ENCODE measurements at regions not wholly inside any gene's neighbourhood (a gene's known extent, or its start where the extent isn't known, plus 50 kb on each side); places are given as distances from the start of the nearest gene placed in this dataset.

DNA sequence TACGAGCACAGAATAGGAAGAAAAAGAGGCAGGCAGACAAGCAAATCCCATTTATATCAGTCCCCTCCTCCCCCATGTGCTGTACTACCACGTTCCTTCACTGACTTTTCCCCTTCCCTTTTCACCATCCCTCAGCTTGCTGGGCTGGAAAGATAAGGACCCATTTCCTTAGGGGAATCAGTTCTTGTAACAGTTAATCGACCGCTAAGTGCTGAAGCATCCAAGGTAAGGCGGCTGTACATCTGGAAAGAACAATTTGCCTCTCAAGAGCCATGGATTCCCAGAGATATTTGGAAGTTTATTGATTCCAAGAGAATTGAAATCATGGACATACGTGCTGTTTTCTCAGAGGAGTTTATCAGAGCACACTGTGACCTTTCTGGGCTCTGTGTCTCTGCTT, 1688.0 kb downstream of the STIM2 start:
- no peak for DNase-seq

DNA sequence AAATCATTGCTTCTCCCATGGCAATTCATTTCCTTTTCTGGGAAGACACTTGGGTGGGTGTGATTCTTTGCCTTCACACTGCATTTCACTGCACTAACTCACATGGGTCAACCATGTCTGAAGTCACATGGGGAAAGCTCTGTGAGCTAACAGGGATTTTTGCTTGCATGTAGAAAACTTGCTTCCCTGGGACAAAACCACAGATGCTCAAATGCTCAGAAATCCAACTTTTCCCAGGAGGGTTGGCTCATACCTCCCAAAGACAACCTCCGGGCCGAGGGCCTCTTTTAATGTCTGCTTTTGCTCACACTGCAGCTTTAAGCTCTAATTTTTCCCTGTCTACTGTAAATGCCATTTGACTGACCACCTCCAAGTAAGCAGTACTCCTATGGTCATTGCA, 1695.2 kb downstream of the STIM2 start:
- DNase-seq: no peak

DNA sequence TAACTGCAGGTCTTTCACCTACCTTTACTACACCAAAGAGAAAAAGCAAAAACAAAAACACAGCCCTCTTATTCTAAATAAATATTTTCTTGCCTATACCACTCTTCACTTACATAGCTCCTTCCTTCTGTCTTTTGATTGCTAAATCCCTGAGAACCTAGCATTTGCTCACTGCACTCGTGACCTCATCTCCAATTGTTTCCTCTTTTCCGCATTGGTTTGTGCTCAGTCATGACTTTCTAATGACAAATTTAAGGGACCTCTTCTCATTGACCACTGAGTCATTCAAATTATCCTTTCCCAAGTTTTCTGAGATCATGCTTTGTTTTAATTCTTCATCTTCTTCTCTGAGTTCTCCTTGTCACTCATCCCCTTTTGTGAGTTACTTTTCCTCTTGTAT, 1697.1 kb downstream of the STIM2 start:
- no peak for DNase-seq

DNA sequence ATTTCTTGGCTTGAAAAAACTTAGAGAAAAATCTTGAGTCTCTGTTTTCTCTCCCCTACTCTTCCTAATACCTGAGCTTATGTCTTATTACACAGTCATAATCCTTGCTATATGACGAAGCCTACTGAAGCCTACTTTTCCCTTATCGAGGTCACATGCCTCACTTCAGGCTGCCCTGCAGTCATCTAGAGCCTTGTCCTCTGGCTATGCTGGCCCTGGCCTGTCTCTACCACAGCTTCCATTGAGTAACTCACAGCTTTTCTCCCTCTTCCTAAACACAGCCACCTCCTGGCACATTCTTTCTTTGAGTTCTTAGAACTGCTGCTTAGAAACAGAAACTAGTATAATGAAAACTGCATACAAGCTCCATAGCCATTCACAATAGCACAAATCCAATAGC, 1698.3 kb downstream of the STIM2 start:
- no peak for DNase-seq

DNA sequence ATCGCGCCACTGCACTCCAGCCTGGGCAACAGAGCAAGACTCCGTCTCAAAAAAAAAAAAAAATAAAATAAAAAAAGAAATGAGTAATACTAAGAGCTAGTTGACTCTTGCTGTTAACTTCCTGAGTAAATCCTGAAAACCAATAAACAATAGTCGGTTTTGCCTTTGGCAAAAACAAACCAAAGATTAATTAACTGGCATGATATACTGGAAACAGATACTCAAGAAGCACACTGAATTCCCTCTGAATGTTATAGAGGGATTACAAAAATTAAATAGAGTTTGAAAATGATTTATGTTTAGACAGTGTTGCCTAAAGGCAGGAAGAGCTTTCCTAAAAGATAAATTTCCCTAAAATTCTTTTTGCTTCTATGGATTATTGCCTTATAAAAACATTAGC, 1702.3 kb downstream of the STIM2 start:
- no peak for DNase-seq

DNA sequence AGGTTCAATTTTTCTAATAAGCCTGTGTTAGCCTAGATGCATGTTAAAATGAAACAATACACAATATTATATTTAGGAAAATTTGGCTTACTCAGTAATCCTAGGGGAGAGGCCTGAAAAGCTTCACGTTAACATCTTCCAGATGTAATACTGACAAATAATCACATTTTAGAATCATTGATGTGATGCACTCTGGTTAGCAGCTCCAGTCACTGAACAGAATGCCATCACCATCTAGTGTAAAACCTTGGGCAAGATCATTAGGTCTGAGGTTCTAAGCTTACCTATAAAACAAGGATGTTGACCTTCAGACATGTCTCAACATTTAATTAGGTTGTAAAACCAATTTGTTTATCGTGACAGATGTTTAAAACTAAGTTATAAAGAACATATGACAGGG, 1704.8 kb downstream of the STIM2 start:
- no peak for DNase-seq

DNA sequence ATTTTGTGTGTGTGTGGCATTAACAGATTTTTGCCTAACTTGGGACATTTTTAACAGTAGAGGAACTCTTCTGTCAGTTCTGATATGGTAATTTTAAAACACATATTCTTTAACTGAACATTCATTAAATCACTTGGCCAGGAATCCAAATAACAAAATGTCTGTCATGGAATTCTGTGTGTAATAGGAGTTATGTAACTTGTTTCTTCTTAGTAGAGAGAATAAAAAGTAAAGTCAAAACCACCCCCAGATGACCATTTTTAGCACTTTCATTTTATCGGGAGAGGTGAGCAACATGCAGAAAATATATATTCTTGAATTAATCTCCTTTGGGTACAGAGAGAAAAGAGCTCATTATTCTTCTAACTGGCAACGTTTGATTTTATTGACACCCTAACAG, 1740.3 kb downstream of the STIM2 start:
- no peak for DNase-seq

DNA sequence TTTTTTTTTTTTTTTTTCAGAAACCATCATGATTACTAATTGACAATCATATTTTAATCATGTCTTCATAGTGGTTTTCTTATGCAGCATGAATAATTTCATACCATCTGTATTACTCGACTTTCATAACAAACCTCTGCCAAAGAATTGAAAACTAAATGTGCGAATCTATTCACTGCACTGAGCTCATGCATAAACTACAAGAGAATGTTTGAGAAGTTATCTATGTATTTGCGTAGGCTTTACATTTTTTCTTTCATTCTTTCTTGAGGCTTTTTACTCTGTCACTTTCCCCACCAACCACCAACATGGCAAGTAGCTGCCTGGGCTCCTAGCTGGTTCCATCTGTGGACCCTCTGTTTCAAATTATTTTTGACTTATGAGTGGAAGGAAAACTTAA, 1761.0 kb downstream of the STIM2 start:
- DNase-seq: no peak

DNA sequence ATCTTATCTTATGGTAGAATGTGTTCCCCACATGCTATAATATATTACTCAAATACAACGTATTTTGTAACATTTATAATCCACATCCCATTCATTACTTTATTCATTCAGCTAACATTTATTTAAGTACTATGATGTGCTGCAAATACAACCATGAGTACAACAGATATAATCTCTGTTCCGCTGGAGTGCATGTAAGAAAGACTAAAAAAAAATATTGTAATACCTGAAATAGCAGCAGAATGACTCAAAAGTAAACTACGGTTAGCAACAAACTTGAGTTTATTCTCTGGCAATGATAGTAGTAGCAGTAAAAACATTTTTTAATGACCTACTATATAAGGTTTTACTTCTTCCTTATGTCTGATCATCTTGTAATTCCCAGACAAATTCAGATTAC, 1776.3 kb downstream of the STIM2 start:
- DNase-seq: no peak

DNA sequence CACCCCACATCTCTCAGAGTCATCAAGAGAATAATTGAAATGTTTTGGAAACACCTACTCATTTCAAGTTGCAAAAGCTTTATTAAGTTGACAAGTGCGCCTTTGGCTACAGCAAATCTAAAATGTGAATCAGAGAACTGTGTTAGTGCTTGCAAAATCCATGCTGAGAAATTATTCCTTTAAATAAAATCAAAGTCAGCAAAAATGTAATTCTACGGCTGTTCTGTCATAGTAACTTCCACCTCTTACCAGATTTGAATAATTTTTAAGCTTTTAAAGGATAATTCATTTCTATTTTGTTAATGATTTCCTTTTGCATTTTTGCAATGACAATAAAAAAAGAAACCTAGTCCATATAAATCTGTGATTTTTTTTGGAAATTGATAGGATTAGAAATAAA, 1779.1 kb downstream of the STIM2 start:
- no peak for DNase-seq

DNA sequence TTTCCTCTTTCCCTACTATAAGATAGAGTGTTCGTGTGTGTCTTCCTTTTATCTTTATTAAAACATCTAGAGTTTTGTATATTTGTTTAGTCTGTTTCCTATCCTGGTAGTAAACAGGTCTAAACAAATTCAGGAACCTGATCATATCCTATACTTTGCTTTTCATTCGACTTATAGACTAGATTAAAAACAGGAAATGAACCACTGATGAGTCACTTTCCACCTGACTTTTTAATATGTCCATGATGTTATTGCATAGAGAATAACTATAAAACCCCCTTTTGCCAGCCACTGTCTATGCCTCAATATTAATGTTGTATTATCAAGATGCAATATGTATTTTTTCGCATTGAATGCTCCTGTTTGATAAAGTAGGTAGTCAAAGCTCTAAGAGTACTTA, 1794.0 kb downstream of the STIM2 start:
- no peak for DNase-seq

DNA sequence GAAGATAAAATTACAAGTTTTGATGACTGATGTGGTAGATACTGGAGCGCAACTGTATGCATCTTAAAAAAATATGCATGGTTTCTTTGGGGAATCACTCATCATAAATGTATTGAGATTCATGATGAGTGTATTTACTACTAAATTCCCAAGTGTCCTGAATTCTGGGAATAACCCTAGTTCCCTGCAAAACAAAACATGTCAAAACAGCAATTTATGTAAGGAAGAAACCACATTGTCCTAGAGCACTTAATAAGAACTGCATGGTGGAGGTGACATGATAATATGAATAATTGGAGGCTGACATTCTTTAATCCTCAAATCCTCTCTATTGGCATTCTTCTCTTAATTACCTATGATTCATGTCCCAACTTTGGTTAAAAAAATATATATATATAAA, 1804.7 kb downstream of the STIM2 start:
- no peak for DNase-seq

DNA sequence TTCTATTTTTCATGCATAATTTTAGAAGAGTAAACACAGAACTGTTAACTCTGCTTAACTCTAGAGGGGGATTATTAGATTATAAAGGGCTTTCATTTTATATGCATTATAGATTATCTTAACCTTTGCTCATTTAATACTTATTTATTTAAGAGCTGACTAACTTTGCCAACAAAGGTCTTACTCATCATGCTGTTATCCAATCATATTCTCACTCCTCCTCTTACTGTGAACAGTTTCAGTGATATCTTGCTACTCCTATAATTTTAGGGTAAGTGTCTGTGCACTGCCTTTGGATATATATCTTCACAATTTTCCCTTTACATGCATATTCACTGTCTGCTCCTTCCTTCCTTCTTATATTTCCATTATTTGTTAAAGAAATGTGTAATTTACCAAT, 1814.9 kb downstream of the STIM2 start:
- no peak for DNase-seq

DNA sequence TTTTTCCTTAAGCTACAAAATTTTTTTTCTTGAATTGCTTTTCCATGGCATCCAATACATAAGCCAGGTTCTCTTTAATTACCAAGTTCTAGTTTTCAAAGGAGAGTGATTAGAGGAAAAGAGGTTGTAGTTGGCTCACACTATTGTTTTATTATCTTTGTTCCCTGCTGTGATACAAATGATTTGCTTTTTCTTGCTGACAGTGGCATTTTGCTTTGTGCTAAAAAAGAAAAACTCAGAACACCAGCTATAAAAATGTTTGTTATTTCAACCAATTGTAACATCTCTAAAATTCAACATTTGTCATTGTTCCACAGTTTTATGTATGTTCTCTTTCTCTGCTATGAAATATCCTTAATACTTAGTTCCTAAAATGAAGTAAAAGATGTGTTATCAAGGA, 1817.2 kb downstream of the STIM2 start:
- no peak for DNase-seq

DNA sequence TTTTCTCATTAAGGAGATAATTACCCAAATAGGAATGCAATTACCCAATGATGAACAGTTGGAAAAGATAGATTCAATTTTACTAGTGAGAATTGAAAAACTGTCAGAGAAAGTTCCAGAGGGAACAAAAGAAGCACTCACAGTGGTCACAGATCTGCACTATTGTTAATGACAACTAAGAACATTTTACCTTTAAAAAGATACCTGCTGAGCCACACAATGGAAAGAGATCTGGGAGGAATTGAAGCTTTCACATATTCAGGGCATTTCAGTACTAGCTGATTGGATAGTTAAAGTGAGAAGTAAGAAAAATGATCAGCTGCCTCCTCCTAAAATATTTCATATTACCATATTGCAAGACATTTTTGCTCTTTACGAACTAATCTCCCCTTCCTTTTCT, 1822.2 kb downstream of the STIM2 start:
- no peak for DNase-seq

DNA sequence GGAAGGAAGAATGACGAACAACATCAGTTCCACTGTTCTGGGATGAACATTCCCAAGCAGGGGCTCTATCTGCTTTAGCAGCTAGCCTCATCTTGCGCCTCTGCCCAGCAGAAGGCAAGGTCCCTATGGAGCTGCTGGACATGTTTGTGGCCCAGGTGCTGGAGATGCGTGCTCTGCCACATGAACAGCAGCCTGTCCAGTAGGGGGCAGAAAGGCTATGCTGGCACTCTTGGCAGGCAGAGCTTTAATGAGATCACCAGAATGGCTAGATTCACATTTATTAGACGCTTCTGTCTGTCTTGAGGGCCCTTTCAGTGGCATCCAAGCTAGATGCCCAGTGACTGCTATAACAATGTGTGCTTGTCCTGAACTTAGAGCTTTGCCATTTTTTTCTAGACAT, 1826.0 kb downstream of the STIM2 start:
- no peak for DNase-seq

DNA sequence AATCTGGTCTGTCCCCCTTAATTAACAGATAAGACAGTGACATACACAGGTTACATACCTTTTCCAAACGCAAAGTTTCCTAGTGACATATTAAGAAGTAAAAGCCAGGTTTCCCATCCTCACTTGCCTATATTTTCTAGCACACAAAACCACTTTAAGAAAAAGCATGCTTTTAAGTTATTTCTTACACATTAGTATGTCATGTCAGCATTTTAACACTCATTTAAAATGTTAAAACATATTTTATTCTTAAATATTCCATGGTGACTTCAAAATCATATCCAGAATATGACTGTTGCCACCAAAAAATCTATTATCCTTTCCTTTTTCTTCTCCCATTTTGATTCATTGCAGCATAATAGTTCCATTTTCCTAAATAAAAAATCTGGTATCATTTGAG, 1830.2 kb downstream of the STIM2 start:
- no peak for DNase-seq

DNA sequence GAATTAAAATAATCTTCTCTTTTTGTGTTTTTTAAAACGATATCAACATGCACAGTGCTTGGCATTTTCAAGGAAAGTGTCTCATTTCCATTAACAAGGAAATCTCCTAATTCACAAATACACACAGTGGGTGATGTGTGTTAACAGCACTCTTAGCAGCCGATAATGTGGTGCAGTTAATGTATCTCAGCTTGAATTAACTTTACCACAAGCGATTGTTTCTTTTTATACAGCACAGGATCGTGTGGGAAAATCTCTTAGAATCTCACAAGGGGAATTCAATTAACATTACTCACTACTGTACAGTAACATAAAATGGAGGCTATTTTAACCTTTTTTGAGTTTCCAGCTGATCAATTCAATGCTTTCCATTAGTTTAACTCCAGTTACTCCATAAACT, 1841.9 kb downstream of the STIM2 start:
- DNase-seq: no peak

DNA sequence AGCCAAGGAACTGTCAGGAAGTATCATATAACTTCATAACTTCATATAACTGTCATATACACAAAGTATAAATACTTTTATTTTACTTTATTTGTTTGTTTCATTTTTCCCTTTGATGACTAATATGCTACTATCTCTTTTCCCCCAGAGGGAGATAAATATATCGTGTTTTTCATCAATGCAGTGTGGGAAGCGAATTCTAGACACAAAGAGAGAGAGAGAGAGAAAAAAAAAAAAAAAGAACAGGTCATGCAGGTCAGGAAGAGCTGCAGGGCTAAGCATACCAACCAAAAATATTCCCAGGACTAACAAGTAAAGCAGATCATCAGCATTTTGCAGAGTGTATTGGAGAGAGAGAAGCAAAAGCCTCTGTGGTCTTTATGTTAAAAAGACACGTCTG, 1849.2 kb downstream of the STIM2 start:
- no peak for DNase-seq

DNA sequence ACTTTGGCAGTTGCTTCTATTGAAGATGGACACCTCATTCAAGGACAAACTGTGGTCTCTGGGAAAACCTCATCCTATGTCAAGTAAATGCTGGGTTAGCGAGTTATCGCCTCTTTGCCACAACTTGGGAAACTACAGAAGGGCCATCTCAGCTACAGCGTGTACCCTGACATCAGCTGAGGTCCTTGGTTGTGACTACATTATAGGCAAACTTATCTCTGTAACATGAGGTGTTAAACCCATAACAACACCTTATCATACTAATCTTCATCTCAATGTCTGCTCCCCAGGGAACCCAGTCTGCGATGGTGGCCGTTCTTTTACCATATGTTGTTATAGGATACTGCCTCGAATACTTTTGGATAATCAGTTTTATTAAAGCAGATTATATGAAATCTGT, 1862.7 kb downstream of the STIM2 start:
- no peak for DNase-seq

DNA sequence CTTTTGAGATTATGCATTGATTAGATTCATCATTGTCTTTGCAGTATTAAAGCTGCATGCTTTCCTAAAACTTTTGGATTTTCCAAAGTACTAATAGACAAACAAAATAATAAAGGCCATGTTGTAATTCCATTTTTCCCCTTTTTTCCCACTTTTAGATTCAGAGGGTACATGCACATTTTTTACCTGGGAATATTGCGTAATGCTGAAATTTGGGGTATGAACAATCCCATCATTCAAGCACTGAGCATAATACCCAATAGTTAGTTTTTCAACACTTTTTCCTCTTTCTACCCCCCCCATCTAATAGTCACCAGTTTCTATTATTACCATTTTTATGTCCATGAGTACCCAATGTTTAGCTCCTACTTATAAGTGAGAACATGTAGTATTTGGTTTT, 1863.6 kb downstream of the STIM2 start:
- DNase-seq: no peak

DNA sequence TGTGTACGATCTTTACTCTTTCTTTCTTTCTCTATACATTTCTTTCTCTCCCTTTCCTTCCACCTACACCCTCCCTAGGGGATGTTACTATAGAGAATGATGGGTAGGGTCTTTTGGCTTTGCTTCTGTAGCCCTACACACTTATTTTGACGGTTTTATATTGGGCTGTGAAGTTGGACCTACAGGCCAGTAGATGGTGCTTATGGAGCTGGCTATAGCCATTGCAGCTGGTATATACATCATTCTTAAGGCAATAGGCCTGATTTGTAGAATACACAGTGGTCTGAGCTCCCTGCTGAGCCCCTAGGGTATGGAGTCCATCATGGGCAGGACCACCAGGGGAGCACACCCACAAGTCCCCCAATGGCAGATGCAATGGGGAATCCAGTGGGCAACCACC, 1869.7 kb downstream of the STIM2 start:
- no peak for DNase-seq

DNA sequence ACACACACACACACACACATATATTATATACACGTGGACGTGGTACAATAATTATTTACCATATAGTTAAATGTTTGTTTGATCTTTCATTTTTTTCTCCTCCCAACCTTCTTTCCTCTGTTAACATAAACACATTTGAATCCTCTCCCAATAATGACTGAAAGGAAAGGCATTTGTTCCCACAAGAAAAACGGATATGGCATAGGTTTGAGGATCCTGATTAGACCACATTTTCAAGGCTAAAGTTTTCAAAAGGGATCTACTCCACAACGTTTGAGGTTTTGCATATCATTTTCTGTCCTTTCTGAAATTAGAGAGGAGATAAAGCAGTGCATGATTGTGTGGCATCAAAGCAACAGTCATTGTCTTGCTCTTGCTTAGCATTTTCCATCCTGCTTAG, 1883.4 kb downstream of the STIM2 start:
- DNase-seq: no peak

DNA sequence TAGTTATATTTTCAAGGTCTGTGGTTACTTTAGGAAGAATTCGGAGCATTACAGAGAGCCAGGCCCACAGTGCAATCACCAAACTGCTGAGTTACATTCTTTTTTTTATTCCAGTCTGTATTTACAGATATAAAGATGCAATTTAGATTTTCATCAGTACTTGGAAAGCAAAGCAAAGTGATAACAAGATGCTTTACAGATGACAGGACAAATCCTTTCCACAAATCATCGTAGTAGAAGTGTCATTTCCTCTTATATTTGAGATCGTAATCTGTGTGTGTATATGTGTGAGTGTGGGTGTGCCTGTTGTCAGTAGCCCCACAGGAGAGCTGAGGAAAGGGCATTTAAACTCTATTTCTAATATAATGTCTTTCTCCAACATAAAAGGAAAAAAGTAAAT, 1893.7 kb downstream of the STIM2 start:
- DNase-seq: no peak

DNA sequence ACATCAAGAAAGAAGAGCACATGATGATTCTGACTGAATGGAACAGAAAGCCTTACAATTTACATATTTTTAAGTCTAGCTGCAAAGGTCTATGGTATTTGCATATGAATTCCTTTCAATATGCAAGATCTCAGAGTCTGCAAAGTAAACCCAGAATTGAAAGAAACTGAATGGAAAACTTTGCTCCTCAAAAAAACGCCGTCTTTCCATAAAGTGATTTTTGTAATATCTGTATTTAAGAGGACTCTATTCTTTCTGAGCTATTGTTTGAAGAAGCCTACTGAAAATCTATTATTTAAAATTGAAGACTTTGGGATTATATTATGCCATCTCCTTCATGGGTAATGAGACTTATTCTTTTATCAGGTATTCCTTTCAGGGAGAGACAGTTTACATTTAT, 1894.4 kb downstream of the STIM2 start:
- DNase-seq: no peak

DNA sequence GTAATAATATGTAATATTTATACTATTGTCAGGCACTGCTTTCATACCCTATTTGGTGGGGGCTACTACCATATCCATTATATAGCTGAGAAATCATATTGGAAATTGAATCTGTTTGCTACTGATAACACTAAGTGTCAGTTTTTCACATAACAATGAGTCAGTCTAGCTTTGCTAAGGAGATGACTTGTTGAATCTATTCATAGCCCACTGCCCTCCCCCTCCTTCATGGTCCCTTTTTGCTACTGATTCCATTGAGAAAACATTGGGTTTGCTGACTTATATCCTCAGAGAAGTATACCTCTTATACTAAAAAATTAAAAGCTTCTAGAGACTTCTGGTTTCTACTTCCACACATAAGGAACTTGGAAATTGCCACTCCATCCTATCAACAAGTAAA, 1898.4 kb downstream of the STIM2 start:
- no peak for DNase-seq

DNA sequence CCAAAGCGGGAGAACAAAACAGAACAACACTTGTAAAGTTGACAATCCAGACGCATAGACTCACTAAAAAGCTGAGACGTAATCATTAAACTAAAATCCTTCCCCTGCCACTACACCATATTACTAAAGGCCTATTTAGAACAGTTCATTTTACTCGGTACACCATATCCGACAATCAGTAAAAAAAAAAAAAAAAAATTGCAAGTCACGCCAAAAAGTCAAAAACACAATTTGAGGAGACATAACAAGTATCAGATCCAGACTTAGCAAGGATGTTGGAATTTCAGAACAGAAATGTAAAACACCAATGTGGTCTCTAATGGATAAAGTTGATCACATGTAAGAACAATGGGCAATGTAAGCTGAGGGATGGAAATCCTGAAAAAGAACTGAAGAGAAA, 1899.4 kb downstream of the STIM2 start:
- DNase-seq: no peak

Measured in activated naive CD4-positive, alpha-beta T cell treated with Interleukin-2 at 50 U/mL for 16 hours (primary cell).